ENCODE measurements at regions not wholly inside any gene's neighbourhood (a gene's known extent, or its start where the extent isn't known, plus 50 kb on each side); places are given as distances from the start of the nearest gene placed in this dataset.

GRCh38 chr5:145587710-145588109 lies 247.4 kb downstream of the PRELID2 start:
- no peak overlapping the region for H3K4me3 Mint-ChIP-seq
- peaks cover 0 to 30% (median 2%) of the 10 kb centered on the region in 9 donors for H3K9me3 Mint-ChIP-seq
- H3K4me1 Mint-ChIP-seq: no peaks in the 10 kb centered on the region
- ATAC-seq (no peak), DNase-seq (no peak)
- H3K27ac Mint-ChIP-seq: no peak overlapping the region
- POLR2A ChIA-PET: no interaction called here
- no peaks in the 10 kb centered on the region for H3K36me3 Mint-ChIP-seq
- H3K27me3 Mint-ChIP-seq: no peaks in the 10 kb centered on the region

GRCh38 chr5:145587308-145587672 lies 247.9 kb downstream of the PRELID2 start:
- Mint-ChIP-seq H3K27ac (no peak overlapping the region), H3K36me3 (no peaks in the 10 kb centered on the region), H3K4me3 (no peak overlapping the region), H3K4me1 (no peaks in the 10 kb centered on the region), H3K27me3 (no peaks in the 10 kb centered on the region), H3K9me3 (peaks cover 0 to 35% (median 3%) of the 10 kb centered on the region in 9 donors)
- no peak for DNase-seq
- ATAC-seq: no peak
- POLR2A ChIA-PET: no interaction called here

GRCh38 chr5:145586661-145587307 lies 248.4 kb downstream of the PRELID2 start:
- DNase-seq (no peak), ATAC-seq (no peak)
- POLR2A ChIA-PET: no interaction called here
- Mint-ChIP-seq H3K27me3 (no peaks in the 10 kb centered on the region), H3K4me3 (no peak overlapping the region), H3K4me1 (no peaks in the 10 kb centered on the region), H3K36me3 (no peaks in the 10 kb centered on the region), H3K27ac (no peak overlapping the region), H3K9me3 (peaks cover 0 to 40% (median 4%) of the 10 kb centered on the region in 9 donors)

GRCh38 chr5:145585443-145586148 lies 249.5 kb downstream of the PRELID2 start:
- H3K27ac Mint-ChIP-seq: no peak overlapping the region
- no peaks in the 10 kb centered on the region for H3K4me1 Mint-ChIP-seq
- no peak for ATAC-seq
- H3K9me3 Mint-ChIP-seq: peaks cover 0 to 50% (median 4%) of the 10 kb centered on the region in 9 donors
- POLR2A ChIA-PET: no interaction called here
- H3K27me3 Mint-ChIP-seq: no peaks in the 10 kb centered on the region
- H3K36me3 Mint-ChIP-seq: no peaks in the 10 kb centered on the region
- DNase-seq: no peak
- no peak overlapping the region for H3K4me3 Mint-ChIP-seq

- Mint-ChIP-seq H3K27ac (no peak overlapping the region), H3K4me3 (no peak overlapping the region), H3K9me3 (peaks cover 10 to 61% (median 24%) of the 10 kb centered on the region in 9 donors), H3K4me1 (no peaks in the 10 kb centered on the region), H3K27me3 (no peaks in the 10 kb centered on the region), H3K36me3 (no peaks in the 10 kb centered on the region)
- POLR2A ChIA-PET: no interaction called here
- DNase-seq: no peak
- ATAC-seq: no peak
Measured at GRCh38 chr5:145579301-145579700, 255.8 kb downstream of the PRELID2 start.

GRCh38 chr5:145574889-145575573 lies 260.1 kb downstream of the PRELID2 start:
- POLR2A ChIA-PET: no interaction called here
- no peak overlapping the region for H3K27ac Mint-ChIP-seq
- H3K36me3 Mint-ChIP-seq: no peaks in the 10 kb centered on the region
- no peak overlapping the region for H3K4me3 Mint-ChIP-seq
- DNase-seq (no peak), ATAC-seq (no peak)
- H3K4me1 Mint-ChIP-seq: no peaks in the 10 kb centered on the region
- H3K9me3 Mint-ChIP-seq: peaks cover 14 to 30% (median 24%) of the 10 kb centered on the region in 9 donors
- H3K27me3 Mint-ChIP-seq: no peaks in the 10 kb centered on the region

GRCh38 chr5:145568581-145568980 lies 266.6 kb downstream of the PRELID2 start:
- Mint-ChIP-seq H3K9me3 (peaks cover 0 to 12% (median 4%) of the 10 kb centered on the region in 9 donors), H3K4me1 (no peaks in the 10 kb centered on the region), H3K27ac (no peak overlapping the region), H3K36me3 (no peaks in the 10 kb centered on the region), H3K27me3 (no peaks in the 10 kb centered on the region), H3K4me3 (no peak overlapping the region)
- no peak for ATAC-seq
- DNase-seq: no peak
- POLR2A ChIA-PET: no interaction called here

- no peak overlapping the region for H3K27ac Mint-ChIP-seq
- POLR2A ChIA-PET: no interaction called here
- H3K9me3 Mint-ChIP-seq: peaks cover 0 to 12% (median 3%) of the 10 kb centered on the region in 9 donors
- DNase-seq: no peak
- no peak overlapping the region for H3K4me3 Mint-ChIP-seq
- H3K27me3 Mint-ChIP-seq: no peaks in the 10 kb centered on the region
- no peaks in the 10 kb centered on the region for H3K36me3 Mint-ChIP-seq
- no peaks in the 10 kb centered on the region for H3K4me1 Mint-ChIP-seq
- ATAC-seq: no peak
Measured at GRCh38 chr5:145562931-145563330, 272.2 kb downstream of the PRELID2 start.

GRCh38 chr5:145558288-145558687 lies 276.9 kb downstream of the PRELID2 start:
- no peaks in the 10 kb centered on the region for H3K36me3 Mint-ChIP-seq
- peaks cover 0 to 25% (median 2%) of the 10 kb centered on the region in 9 donors for H3K9me3 Mint-ChIP-seq
- H3K4me3 Mint-ChIP-seq: no peak overlapping the region
- DNase-seq (no peak), ATAC-seq (no peak)
- H3K27ac Mint-ChIP-seq: no peak overlapping the region
- no peaks in the 10 kb centered on the region for H3K27me3 Mint-ChIP-seq
- POLR2A ChIA-PET: no interaction called here
- no peaks in the 10 kb centered on the region for H3K4me1 Mint-ChIP-seq

GRCh38 chr5:145557345-145557744 lies 277.8 kb downstream of the PRELID2 start:
- Mint-ChIP-seq H3K36me3 (no peaks in the 10 kb centered on the region), H3K4me3 (no peak overlapping the region), H3K27me3 (no peaks in the 10 kb centered on the region), H3K9me3 (peaks cover 0 to 27% (median 2%) of the 10 kb centered on the region in 9 donors), H3K27ac (no peak overlapping the region), H3K4me1 (no peaks in the 10 kb centered on the region)
- DNase-seq (no peak), ATAC-seq (no peak)
- POLR2A ChIA-PET: no interaction called here

- POLR2A ChIA-PET: no interaction called here
- Mint-ChIP-seq H3K27ac (no peak overlapping the region), H3K4me1 (no peaks in the 10 kb centered on the region), H3K9me3 (peaks cover 0 to 27% (median 3%) of the 10 kb centered on the region in 9 donors), H3K4me3 (no peak overlapping the region), H3K27me3 (no peaks in the 10 kb centered on the region), H3K36me3 (no peaks in the 10 kb centered on the region)
- DNase-seq (no peak), ATAC-seq (no peak)
Measured at GRCh38 chr5:145554399-145554798, 280.7 kb downstream of the PRELID2 start.

GRCh38 chr5:145553177-145553576 lies 282.0 kb downstream of the PRELID2 start:
- H3K27me3 Mint-ChIP-seq: no peaks in the 10 kb centered on the region
- H3K4me3 Mint-ChIP-seq: no peak overlapping the region
- POLR2A ChIA-PET: no interaction called here
- DNase-seq (no peak), ATAC-seq (no peak)
- H3K9me3 Mint-ChIP-seq: peaks cover 0 to 38% (median 3%) of the 10 kb centered on the region in 9 donors
- H3K4me1 Mint-ChIP-seq: no peaks in the 10 kb centered on the region
- no peak overlapping the region for H3K27ac Mint-ChIP-seq
- H3K36me3 Mint-ChIP-seq: no peaks in the 10 kb centered on the region

- peaks cover 0 to 30% (median 1%) of the 10 kb centered on the region in 9 donors for H3K9me3 Mint-ChIP-seq
- no peak for ATAC-seq
- DNase-seq: no peak
- no peaks in the 10 kb centered on the region for H3K4me1 Mint-ChIP-seq
- no peak overlapping the region for H3K27ac Mint-ChIP-seq
- no peaks in the 10 kb centered on the region for H3K36me3 Mint-ChIP-seq
- H3K4me3 Mint-ChIP-seq: no peak overlapping the region
- POLR2A ChIA-PET: no interaction called here
- no peaks in the 10 kb centered on the region for H3K27me3 Mint-ChIP-seq
Measured at GRCh38 chr5:145551714-145552113, 283.4 kb downstream of the PRELID2 start.
